ENCODE measurements at regions not wholly inside any gene's neighbourhood (a gene's known extent, or its start where the extent isn't known, plus 50 kb on each side); places are given as distances from the start of the nearest gene placed in this dataset.

DNA sequence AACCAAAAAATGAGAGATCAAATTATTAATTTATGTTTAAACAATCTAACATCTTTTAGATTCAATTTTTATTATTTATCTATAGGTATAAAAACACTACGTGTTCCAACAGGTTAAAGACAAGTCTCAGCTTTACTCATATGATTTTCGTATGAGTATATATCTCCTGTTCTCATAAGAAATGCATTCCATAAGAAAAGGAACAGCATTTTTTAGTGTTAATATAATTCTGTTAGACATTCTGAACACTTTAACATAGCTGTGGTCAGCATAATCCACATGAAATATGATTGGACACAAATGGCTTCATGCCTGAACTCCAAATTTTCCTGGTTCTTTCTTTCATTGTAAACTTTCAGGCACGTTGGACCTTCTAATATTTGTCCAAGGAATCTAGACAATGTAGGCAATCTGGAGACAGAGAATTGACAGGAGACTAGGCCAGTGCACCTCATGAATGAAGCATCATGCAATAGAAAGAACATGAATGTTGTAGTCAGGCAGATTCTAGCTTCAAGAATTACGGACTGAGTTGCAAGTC, 1122.0 kb upstream of the ALCAM start (continued):
- TF ChIP-seq, protein P1, sequence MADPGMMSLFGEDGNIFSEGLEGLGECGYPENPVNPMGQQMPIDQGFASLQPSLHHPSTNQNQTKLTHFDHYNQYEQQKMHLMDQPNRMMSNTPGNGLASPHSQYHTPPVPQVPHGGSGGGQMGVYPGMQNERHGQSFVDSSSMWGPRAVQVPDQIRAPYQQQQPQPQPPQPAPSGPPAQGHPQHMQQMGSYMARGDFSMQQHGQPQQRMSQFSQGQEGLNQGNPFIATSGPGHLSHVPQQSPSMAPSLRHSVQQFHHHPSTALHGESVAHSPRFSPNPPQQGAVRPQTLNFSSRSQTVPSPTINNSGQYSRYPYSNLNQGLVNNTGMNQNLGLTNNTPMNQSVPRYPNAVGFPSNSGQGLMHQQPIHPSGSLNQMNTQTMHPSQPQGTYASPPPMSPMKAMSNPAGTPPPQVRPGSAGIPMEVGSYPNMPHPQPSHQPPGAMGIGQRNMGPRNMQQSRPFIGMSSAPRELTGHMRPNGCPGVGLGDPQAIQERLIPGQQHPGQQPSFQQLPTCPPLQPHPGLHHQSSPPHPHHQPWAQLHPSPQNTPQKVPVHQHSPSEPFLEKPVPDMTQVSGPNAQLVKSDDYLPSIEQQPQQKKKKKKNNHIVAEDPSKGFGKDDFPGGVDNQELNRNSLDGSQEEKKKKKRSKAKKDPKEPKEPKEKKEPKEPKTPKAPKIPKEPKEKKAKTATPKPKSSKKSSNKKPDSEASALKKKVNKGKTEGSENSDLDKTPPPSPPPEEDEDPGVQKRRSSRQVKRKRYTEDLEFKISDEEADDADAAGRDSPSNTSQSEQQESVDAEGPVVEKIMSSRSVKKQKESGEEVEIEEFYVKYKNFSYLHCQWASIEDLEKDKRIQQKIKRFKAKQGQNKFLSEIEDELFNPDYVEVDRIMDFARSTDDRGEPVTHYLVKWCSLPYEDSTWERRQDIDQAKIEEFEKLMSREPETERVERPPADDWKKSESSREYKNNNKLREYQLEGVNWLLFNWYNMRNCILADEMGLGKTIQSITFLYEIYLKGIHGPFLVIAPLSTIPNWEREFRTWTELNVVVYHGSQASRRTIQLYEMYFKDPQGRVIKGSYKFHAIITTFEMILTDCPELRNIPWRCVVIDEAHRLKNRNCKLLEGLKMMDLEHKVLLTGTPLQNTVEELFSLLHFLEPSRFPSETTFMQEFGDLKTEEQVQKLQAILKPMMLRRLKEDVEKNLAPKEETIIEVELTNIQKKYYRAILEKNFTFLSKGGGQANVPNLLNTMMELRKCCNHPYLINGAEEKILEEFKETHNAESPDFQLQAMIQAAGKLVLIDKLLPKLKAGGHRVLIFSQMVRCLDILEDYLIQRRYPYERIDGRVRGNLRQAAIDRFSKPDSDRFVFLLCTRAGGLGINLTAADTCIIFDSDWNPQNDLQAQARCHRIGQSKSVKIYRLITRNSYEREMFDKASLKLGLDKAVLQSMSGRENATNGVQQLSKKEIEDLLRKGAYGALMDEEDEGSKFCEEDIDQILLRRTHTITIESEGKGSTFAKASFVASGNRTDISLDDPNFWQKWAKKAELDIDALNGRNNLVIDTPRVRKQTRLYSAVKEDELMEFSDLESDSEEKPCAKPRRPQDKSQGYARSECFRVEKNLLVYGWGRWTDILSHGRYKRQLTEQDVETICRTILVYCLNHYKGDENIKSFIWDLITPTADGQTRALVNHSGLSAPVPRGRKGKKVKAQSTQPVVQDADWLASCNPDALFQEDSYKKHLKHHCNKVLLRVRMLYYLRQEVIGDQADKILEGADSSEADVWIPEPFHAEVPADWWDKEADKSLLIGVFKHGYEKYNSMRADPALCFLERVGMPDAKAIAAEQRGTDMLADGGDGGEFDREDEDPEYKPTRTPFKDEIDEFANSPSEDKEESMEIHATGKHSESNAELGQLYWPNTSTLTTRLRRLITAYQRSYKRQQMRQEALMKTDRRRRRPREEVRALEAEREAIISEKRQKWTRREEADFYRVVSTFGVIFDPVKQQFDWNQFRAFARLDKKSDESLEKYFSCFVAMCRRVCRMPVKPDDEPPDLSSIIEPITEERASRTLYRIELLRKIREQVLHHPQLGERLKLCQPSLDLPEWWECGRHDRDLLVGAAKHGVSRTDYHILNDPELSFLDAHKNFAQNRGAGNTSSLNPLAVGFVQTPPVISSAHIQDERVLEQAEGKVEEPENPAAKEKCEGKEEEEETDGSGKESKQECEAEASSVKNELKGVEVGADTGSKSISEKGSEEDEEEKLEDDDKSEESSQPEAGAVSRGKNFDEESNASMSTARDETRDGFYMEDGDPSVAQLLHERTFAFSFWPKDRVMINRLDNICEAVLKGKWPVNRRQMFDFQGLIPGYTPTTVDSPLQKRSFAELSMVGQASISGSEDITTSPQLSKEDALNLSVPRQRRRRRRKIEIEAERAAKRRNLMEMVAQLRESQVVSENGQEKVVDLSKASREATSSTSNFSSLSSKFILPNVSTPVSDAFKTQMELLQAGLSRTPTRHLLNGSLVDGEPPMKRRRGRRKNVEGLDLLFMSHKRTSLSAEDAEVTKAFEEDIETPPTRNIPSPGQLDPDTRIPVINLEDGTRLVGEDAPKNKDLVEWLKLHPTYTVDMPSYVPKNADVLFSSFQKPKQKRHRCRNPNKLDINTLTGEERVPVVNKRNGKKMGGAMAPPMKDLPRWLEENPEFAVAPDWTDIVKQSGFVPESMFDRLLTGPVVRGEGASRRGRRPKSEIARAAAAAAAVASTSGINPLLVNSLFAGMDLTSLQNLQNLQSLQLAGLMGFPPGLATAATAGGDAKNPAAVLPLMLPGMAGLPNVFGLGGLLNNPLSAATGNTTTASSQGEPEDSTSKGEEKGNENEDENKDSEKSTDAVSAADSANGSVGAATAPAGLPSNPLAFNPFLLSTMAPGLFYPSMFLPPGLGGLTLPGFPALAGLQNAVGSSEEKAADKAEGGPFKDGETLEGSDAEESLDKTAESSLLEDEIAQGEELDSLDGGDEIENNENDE (IDR thresholded peaks at IDR 0.05; ENCODE audit: insufficient replicate concordance, low read length): no peak
- TF ChIP-seq, protein P2, sequence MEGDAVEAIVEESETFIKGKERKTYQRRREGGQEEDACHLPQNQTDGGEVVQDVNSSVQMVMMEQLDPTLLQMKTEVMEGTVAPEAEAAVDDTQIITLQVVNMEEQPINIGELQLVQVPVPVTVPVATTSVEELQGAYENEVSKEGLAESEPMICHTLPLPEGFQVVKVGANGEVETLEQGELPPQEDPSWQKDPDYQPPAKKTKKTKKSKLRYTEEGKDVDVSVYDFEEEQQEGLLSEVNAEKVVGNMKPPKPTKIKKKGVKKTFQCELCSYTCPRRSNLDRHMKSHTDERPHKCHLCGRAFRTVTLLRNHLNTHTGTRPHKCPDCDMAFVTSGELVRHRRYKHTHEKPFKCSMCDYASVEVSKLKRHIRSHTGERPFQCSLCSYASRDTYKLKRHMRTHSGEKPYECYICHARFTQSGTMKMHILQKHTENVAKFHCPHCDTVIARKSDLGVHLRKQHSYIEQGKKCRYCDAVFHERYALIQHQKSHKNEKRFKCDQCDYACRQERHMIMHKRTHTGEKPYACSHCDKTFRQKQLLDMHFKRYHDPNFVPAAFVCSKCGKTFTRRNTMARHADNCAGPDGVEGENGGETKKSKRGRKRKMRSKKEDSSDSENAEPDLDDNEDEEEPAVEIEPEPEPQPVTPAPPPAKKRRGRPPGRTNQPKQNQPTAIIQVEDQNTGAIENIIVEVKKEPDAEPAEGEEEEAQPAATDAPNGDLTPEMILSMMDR (IDR thresholded peaks at IDR 0.05; ENCODE audit: control extremely low read depth in 1 of 3, insufficient read depth in 1 of 3, low read depth in 1 of 3, low read length in 3 of 3): no peak
- TF ChIP-seq ASH2L (IDR thresholded peaks at IDR 0.05; ENCODE audit: low read length): no peak
- TF ChIP-seq POLR2A (IDR thresholded peaks at IDR 0.05; ENCODE audit: control extremely low read depth in 1 of 2, low read depth in 2 of 2, low read length in 2 of 2): no peak
- TF ChIP-seq SP1 (IDR thresholded peaks at IDR 0.05; ENCODE audit: low read depth, low read length): no peak
- TF ChIP-seq, protein P3, sequence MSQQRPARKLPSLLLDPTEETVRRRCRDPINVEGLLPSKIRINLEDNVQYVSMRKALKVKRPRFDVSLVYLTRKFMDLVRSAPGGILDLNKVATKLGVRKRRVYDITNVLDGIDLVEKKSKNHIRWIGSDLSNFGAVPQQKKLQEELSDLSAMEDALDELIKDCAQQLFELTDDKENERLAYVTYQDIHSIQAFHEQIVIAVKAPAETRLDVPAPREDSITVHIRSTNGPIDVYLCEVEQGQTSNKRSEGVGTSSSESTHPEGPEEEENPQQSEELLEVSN (IDR thresholded peaks at IDR 0.05): no peak
- TF ChIP-seq, protein P4, sequence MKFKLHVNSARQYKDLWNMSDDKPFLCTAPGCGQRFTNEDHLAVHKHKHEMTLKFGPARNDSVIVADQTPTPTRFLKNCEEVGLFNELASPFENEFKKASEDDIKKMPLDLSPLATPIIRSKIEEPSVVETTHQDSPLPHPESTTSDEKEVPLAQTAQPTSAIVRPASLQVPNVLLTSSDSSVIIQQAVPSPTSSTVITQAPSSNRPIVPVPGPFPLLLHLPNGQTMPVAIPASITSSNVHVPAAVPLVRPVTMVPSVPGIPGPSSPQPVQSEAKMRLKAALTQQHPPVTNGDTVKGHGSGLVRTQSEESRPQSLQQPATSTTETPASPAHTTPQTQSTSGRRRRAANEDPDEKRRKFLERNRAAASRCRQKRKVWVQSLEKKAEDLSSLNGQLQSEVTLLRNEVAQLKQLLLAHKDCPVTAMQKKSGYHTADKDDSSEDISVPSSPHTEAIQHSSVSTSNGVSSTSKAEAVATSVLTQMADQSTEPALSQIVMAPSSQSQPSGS (IDR thresholded peaks at IDR 0.05; ENCODE audit: low read length): no peak
